HCT116 (cell line): ENCODE measurements at regions not wholly inside any gene's neighbourhood (a gene's known extent, or its start where the extent isn't known, plus 50 kb on each side); places are given as distances from the start of the nearest gene placed in this dataset.

ENCODE experiments used
- ATAC-seq: fragments of 200-7000 bp; cut with Tn5 transposase; 2 replicates; pipeline ENCODE4 v1.9.1; 2020; ENCODE audit warnings: mild to moderate bottlenecking, moderate library complexity
- BruUV-seq: library from RNA; stranded (reverse); fragments of 400-500 nt; replicated peaks from 2 replicates; lab custom pipeline; 2021; lab: Mats Ljungman, UMichigan
- CTCF ChIA-PET: fragments of 300-600 bp; sonication (Branson Sonifier 250); formaldehyde crosslinking; loops from one replicate; lab custom pipeline; 2021; ENCODE audit warnings: antibody characterized with exemption; lab: Charles Lee
- POLR2A ChIA-PET: fragments of 300-600, 350-600 bp; sonication (Branson Sonifier 250); formaldehyde crosslinking; loops from one replicate; lab custom pipeline; 2021; ENCODE audit warnings: antibody characterized with exemption; lab: Charles Lee
- RAD21 ChIA-PET, 2 experiments: fragments of 300-600 bp; sonication (Branson Sonifier 250); formaldehyde crosslinking; loops; one replicate each; lab custom pipeline; 2023; ENCODE audit warnings: low total read pairs in 2 of 2; ENCODE audit not compliant: uncharacterized antibody in 2 of 2, unreplicated experiment in 2 of 2, low non-redundant PET in 1 of 2; lab: Charles Lee
- DNase-seq: peaks from one replicate; pipeline ENCODE4 v3.0.0-alpha.2; 2010; ENCODE audit warnings: low read depth, low spot score
- H2AFZ ChIP-seq: fragments of 200-600 bp; shearing (Covaris generic), sonication (generic); 2 replicates; pipeline ENCODE4 v1.6.1; 2017; ENCODE audit warnings: low read depth, mixed run types, mixed read lengths, antibody characterized with exemption, low read length; ENCODE audit not compliant: poor library complexity, severe bottlenecking
- H3K27ac ChIP-seq: 2 replicates; pipeline ENCODE4 v1.5.1; 2012; ENCODE audit warnings: low read depth, low read length
- H3K27me3 ChIP-seq: fragments of 200-600 bp; sonication (generic); 2 replicates; pipeline ENCODE4 v1.6.1; 2016; ENCODE audit warnings: mixed run types, low read length, mixed read lengths; ENCODE audit not compliant: insufficient read depth
- H3K36me3 ChIP-seq, 2 experiments: fragments of 200-500 bp in 1 of 2; fragments of 200-600 bp in 1 of 2; sonication (Bioruptor generic) in 1 of 2; sonication (generic) in 1 of 2; 2 replicates each; pipeline versions ENCODE4 v1.5.1 to v1.6.1; 2014 to 2016; ENCODE audit warnings: low read length in 2 of 2, inconsistent platforms in 1 of 2, mixed read lengths in 1 of 2, mixed run types in 1 of 2; ENCODE audit not compliant: insufficient read depth in 2 of 2, control insufficient read depth in 1 of 2
- H3K4me1 ChIP-seq, 2 experiments: fragments of 200-600 bp in 1 of 2; sonication (generic) in 1 of 2; 2 replicates each; pipeline versions ENCODE4 v1.5.1 to v1.6.1; 2012 to 2017; ENCODE audit warnings: low read length in 2 of 2, inconsistent platforms in 1 of 2, mild to moderate bottlenecking in 1 of 2, mixed read lengths in 1 of 2, mixed run types in 1 of 2, moderate library complexity in 1 of 2; ENCODE audit not compliant: insufficient read depth in 2 of 2, control insufficient read depth in 1 of 2
- H3K4me2 ChIP-seq: fragments of 200-600 bp; sonication (generic); 2 replicates; pipeline ENCODE4 v1.6.1; 2017; ENCODE audit warnings: mixed run types, low read length, mixed read lengths
- H3K4me3 ChIP-seq, 2 experiments: fragments of 200-600 bp in 1 of 2; sonication (generic) in 1 of 2; replicated peaks in 1 of 2; 2 replicates each; pipeline ENCODE4 v1.5.1; 2011 to 2016; ENCODE audit warnings: low read length in 2 of 2, control low read depth in 1 of 2, low read depth in 1 of 2, mild to moderate bottlenecking in 1 of 2, mixed read lengths in 1 of 2, mixed run types in 1 of 2
- H3K79me2 ChIP-seq: fragments of 200-600 bp; sonication (generic); 2 replicates; pipeline ENCODE4 v1.6.1; 2017; ENCODE audit warnings: mild to moderate bottlenecking, mixed run types, low read length, moderate library complexity, mixed read lengths; ENCODE audit not compliant: insufficient read depth
- H3K9ac ChIP-seq: fragments of 200-600 bp; sonication (generic); 2 replicates; pipeline ENCODE4 v1.6.1; 2016; ENCODE audit warnings: low read length, mixed read lengths
- H3K9me2 ChIP-seq: fragments of 200-600 bp; sonication (generic), shearing (Covaris generic); 2 replicates; pipeline ENCODE4 v1.6.1; 2017; ENCODE audit warnings: mixed run types, mild to moderate bottlenecking, moderate library complexity; ENCODE audit not compliant: insufficient read depth
- H3K9me3 ChIP-seq, 2 experiments: fragments of 200-500 bp in 1 of 2; fragments of 200-600 bp in 1 of 2; sonication (Bioruptor generic) in 1 of 2; sonication (generic) in 1 of 2; 2 replicates each; pipeline ENCODE4 v1.6.1; 2014 to 2017; ENCODE audit warnings: low read length in 2 of 2, mixed read lengths in 2 of 2, inconsistent platforms in 1 of 2, low read depth in 1 of 2, mild to moderate bottlenecking in 1 of 2, mixed run types in 1 of 2, moderate library complexity in 1 of 2; ENCODE audit not compliant: control insufficient read depth in 1 of 2, insufficient read depth in 1 of 2
- H4K20me1 ChIP-seq: fragments of 200-600 bp; sonication (generic), shearing (Covaris generic); 2 replicates; pipeline ENCODE4 v1.6.1; 2017; ENCODE audit warnings: mixed run types, mild to moderate bottlenecking, moderate library complexity; ENCODE audit not compliant: insufficient read depth
- CBX3 ChIP-seq: IDR thresholded peaks from 2 replicates; pipeline ENCODE4 v1.6.1; 2012; ENCODE audit warnings: low read depth
- CEBPB ChIP-seq: IDR thresholded peaks from 2 replicates; pipeline ENCODE4 v1.6.1; 2012; ENCODE audit warnings: low read depth
- EZH2phosphoT487 ChIP-seq: fragments of 200-600 bp; IDR thresholded peaks from 2 replicates; pipeline ENCODE4 v1.6.1; 2018; ENCODE audit warnings: antibody characterized with exemption, borderline replicate concordance
- FOSL1 ChIP-seq: IDR thresholded peaks from 2 replicates; pipeline ENCODE4 v1.6.1; 2012; ENCODE audit warnings: low read depth
- POLR2A ChIP-seq: IDR thresholded peaks from 2 replicates; pipeline ENCODE4 v1.7.0; 2011; ENCODE audit warnings: borderline replicate concordance; ENCODE audit not compliant: insufficient read depth, insufficient read length; ENCODE audit errors: extremely low read depth
- POLR2AphosphoS5 ChIP-seq: IDR thresholded peaks from 2 replicates; pipeline ENCODE4 v1.6.1; 2011; ENCODE audit warnings: mild to moderate bottlenecking, low read depth, low read length, moderate library complexity
- RAD21 ChIP-seq: IDR thresholded peaks from 2 replicates; pipeline ENCODE4 v1.6.1; 2012; ENCODE audit warnings: low read depth, mild to moderate bottlenecking
- SRF ChIP-seq: IDR thresholded peaks from 2 replicates; pipeline ENCODE4 v1.6.1; 2012; ENCODE audit warnings: low read depth
- TCF7L2 ChIP-seq: IDR thresholded peaks from 2 replicates; pipeline ENCODE4 v1.7.0; 2011; ENCODE audit warnings: borderline replicate concordance, inconsistent platforms; ENCODE audit not compliant: insufficient read depth, insufficient read length; ENCODE audit errors: extremely low read depth
- YY1 ChIP-seq: IDR thresholded peaks from 2 replicates; pipeline ENCODE4 v1.6.1; 2011; ENCODE audit warnings: low read length, low read depth, moderate library complexity, mild to moderate bottlenecking; ENCODE audit not compliant: insufficient replicate concordance; ENCODE audit errors: extremely low read depth
- intact Hi-C: fragments of 100-400 bp; cut with micrococcal nuclease; formaldehyde crosslinking; loops from 2 replicates; pipeline ENCODE4 v1.10.0; 2022
- TF ChIP-seq, protein P1 (sequence below), 3 experiments: fragments of 200-600 bp in 1 of 3; sonication (generic) in 1 of 3; IDR thresholded peaks in 2 of 3; conservative IDR thresholded peaks in 1 of 3; 2 replicates each; pipeline ENCODE4 v1.5.1; 2012 to 2017; ENCODE audit warnings: low read depth in 2 of 3, low read length in 2 of 3, antibody characterized with exemption in 1 of 3, borderline replicate concordance in 1 of 3, control low read depth in 1 of 3, mild to moderate bottlenecking in 1 of 3, mixed read lengths in 1 of 3, mixed run types in 1 of 3, moderate library complexity in 1 of 3; ENCODE audit not compliant: insufficient read depth in 1 of 3

DNA sequence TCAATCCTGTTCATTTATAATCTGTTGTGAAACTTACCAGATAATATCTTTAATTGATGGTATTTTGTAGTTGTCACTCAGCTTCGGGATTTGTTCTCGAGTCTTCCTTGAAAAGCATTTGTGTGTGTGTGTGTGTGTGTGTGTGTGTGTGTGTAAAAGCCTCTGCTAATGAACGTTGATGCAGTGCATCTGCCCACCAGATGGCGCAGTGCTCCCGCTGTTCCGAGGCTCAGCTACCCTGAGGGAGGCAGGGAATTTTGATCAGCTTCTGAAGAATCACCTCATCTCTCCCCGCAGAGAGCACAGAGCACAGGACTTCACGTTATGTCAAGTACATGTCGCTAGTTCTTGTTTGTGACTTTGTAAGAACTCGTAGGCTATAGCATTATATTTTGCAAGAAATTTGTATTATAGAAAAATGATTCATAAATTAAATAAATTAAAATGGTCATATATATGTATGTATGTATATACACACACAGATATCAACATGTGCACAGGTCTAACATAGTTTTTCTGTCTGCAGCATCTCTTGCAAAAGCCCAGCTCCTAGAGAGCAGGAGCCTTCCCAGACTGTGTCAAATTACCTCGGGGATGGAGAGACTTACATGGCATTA is 316.7 kb upstream of the IGFBP7 start:
- Histone ChIP-seq H3K27me3 (no peaks in the 10 kb centered on the region), H3K79me2 (no peaks in the 10 kb centered on the region), H3K4me1 (no peaks in the 10 kb centered on the region), H3K36me3 (no peaks in the 10 kb centered on the region), H4K20me1 (no peaks in the 10 kb centered on the region), H3K27ac (no peak overlapping the region), H3K4me3 (no peak overlapping the region), H3K9me2 (no peaks in the 10 kb centered on the region), H3K4me2 (no peak overlapping the region), H2AFZ (no peak overlapping the region), H3K9ac (no peak overlapping the region), H3K9me3 (no peaks in the 10 kb centered on the region)
- ChIA-PET RAD21 (no interaction called here), POLR2A (no interaction called here), CTCF (interaction anchor here (1.4 kb wide), 1 partner anchor 264 kb away, joined by 5 read pairs; no protein-coding TSS in a partner anchor)
- ATAC-seq (peak; percentile 67; the same call in 1 of the 2 replicates), DNase-seq (peak; percentile 19)
- no peak for TF ChIP-seq SRF
- TF ChIP-seq, protein P1, sequence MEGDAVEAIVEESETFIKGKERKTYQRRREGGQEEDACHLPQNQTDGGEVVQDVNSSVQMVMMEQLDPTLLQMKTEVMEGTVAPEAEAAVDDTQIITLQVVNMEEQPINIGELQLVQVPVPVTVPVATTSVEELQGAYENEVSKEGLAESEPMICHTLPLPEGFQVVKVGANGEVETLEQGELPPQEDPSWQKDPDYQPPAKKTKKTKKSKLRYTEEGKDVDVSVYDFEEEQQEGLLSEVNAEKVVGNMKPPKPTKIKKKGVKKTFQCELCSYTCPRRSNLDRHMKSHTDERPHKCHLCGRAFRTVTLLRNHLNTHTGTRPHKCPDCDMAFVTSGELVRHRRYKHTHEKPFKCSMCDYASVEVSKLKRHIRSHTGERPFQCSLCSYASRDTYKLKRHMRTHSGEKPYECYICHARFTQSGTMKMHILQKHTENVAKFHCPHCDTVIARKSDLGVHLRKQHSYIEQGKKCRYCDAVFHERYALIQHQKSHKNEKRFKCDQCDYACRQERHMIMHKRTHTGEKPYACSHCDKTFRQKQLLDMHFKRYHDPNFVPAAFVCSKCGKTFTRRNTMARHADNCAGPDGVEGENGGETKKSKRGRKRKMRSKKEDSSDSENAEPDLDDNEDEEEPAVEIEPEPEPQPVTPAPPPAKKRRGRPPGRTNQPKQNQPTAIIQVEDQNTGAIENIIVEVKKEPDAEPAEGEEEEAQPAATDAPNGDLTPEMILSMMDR (IDR thresholded peaks at IDR 0.05 in 2 of 3, conservative IDR thresholded peaks at IDR 0.05 in 1 of 3; ENCODE audit: borderline replicate concordance in 1 of 3, insufficient read depth in 1 of 3, low read depth in 2 of 3, low read length in 2 of 3), result peak in 2 of 3 experiments; percentile 56 to 65; a peak in 4 of 6 replicates
- TF ChIP-seq RAD21, result peak; percentile 50
- TF ChIP-seq TCF7L2, result peak; percentile 12
- BruUV-seq, result no TSS peak
- intact Hi-C loops, result no loop called here

DNA sequence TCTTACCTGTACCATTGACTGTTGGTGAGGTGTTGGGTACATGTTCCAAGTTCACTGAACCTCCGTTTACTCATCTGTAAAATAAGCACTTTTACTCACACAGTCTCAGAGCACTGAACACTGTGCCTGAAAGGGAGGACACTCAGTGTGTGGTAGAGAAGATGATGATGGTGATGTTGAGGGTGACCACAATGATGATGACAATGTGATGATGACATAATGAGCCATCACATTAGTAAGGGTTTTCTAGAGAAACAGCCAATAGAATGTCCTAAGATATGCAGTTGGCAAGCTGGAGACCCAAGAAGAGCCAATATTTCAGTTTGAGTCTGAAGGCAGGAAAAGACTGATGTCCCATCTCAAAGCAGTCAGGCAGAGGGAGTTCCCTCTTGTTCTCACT is 315.4 kb upstream of the IGFBP7 start:
- Histone ChIP-seq H3K79me2 (no peaks in the 10 kb centered on the region), H3K27ac (no peak overlapping the region), H3K36me3 (no peaks in the 10 kb centered on the region), H3K9ac (no peak overlapping the region), H2AFZ (no peak overlapping the region), H3K4me3 (no peak overlapping the region), H4K20me1 (no peaks in the 10 kb centered on the region), H3K27me3 (no peaks in the 10 kb centered on the region), H3K4me1 (no peaks in the 10 kb centered on the region), H3K4me2 (no peak overlapping the region), H3K9me2 (no peaks in the 10 kb centered on the region), H3K9me3 (no peaks in the 10 kb centered on the region)
- ChIA-PET CTCF (no interaction called here), RAD21 (no interaction called here), POLR2A (no interaction called here)
- intact Hi-C loops, result no loop called here
- no peak for TF ChIP-seq CEBPB
- TF ChIP-seq YY1, result no peak
- TF ChIP-seq, protein P1 (IDR thresholded peaks at IDR 0.05 in 2 of 3, conservative IDR thresholded peaks at IDR 0.05 in 1 of 3; ENCODE audit: borderline replicate concordance in 1 of 3, insufficient read depth in 1 of 3, low read depth in 2 of 3, low read length in 2 of 3), result no peak
- no peak for TF ChIP-seq POLR2A
- no peak for TF ChIP-seq EZH2phosphoT487
- no peak for TF ChIP-seq SRF
- no peak for TF ChIP-seq FOSL1
- no peak for TF ChIP-seq CBX3
- TF ChIP-seq POLR2AphosphoS5, result no peak
- BruUV-seq, result no TSS peak
- no peak for ATAC-seq
- no peak for DNase-seq
